ENCODE measurements at regions not wholly inside any gene's neighbourhood (a gene's known extent, or its start where the extent isn't known, plus 50 kb on each side); places are given as distances from the start of the nearest gene placed in this dataset.

- intact Hi-C loops (cut with DNase I), result no loop called here
- ATAC-seq (no peak), DNase-seq (no peak)
Observed at GRCh38 chr7:417973-418601, 101.6 kb downstream of the PDGFA start.

GRCh38 chr7:418636-419280 is 100.9 kb downstream of the PDGFA start:
- ATAC-seq (peak in 1 of 2 donors; percentile 72), DNase-seq (no peak)
- intact Hi-C loops (cut with DNase I), result no loop called here

GRCh38 chr7:420142-421093 is 99.2 kb downstream of the PDGFA start:
- no peak for ATAC-seq
- DNase-seq, result no peak
- intact Hi-C loops (cut with DNase I), result no loop called here

GRCh38 chr7:421136-421991 is 98.3 kb downstream of the PDGFA start:
- DNase-seq, result no peak
- intact Hi-C loops (cut with DNase I), result no loop called here

GRCh38 chr7:422191-422885 is 97.3 kb downstream of the PDGFA start:
- intact Hi-C loops (cut with DNase I), result no loop called here
- ATAC-seq (no peak), DNase-seq (no peak)

More at GRCh38 chr7:421136-421991, 98.3 kb downstream of the PDGFA start:
- ATAC-seq, result no peak

GRCh38 chr7:422886-423225 is 96.8 kb downstream of the PDGFA start:
- ATAC-seq, result no peak
- intact Hi-C loops (cut with DNase I), result no loop called here
- no peak for DNase-seq

GRCh38 chr7:423312-424260 is 96.1 kb downstream of the PDGFA start:
- ATAC-seq, result no peak
- peak; percentile 7 for DNase-seq

GRCh38 chr7:424301-424935 is 95.2 kb downstream of the PDGFA start:
- no peak for ATAC-seq
- intact Hi-C loops (cut with DNase I), result no loop called here
- peak; percentile 12 for DNase-seq

More at GRCh38 chr7:423312-424260, 96.1 kb downstream of the PDGFA start:
- intact Hi-C loops (cut with DNase I), result no loop called here

- ATAC-seq, result peak; percentile 58
Observed at GRCh38 chr7:424961-425793, 94.5 kb downstream of the PDGFA start.

GRCh38 chr7:425794-426188 is 93.9 kb downstream of the PDGFA start:
- peak; percentile 44 to 71 for ATAC-seq
- DNase-seq, result no peak
- intact Hi-C loops (cut with DNase I), result no loop called here

More at GRCh38 chr7:424961-425793, 94.5 kb downstream of the PDGFA start:
- no peak for DNase-seq
- intact Hi-C loops (cut with DNase I), result no loop called here

GRCh38 chr7:426510-426909 is 93.1 kb downstream of the PDGFA start:
- intact Hi-C loops (cut with DNase I), result no loop called here

GRCh38 chr7:427506-428103 is 92.0 kb downstream of the PDGFA start:
- ATAC-seq (no peak), DNase-seq (no peak)
- intact Hi-C loops (cut with DNase I), result no loop called here

More at GRCh38 chr7:426510-426909, 93.1 kb downstream of the PDGFA start:
- DNase-seq, result no peak
- no peak for ATAC-seq

GRCh38 chr7:428387-428786 is 91.3 kb downstream of the PDGFA start:
- intact Hi-C loops (cut with DNase I), result no loop called here
- no peak for ATAC-seq
- no peak for DNase-seq

- ATAC-seq (no peak), DNase-seq (no peak)
- intact Hi-C loops (cut with DNase I), result no loop called here
Observed at GRCh38 chr7:428927-429827, 90.5 kb downstream of the PDGFA start.

GRCh38 chr7:429828-430180 is 89.8 kb downstream of the PDGFA start:
- intact Hi-C loops (cut with DNase I), result no loop called here
- DNase-seq (no peak), ATAC-seq (no peak)
